GM21526 (cell line): ENCODE measurements at regions not wholly inside any gene's neighbourhood (a gene's known extent, or its start where the extent isn't known, plus 50 kb on each side); places are given as distances from the start of the nearest gene placed in this dataset.
"Not testable (repeated sequence)": the region's sequence is repeated elsewhere in the genome, so short reads cannot be mapped to it uniquely, and the experiment has no call there.

Experiments used
- ATAC-seq: cut with Tn5 transposase; IDR thresholded peaks from one replicate; pipeline ENCODE4 v1.9.1; 2021; ENCODE audit warnings: moderate library complexity; ENCODE audit not compliant: unreplicated experiment, low FRiP score

DNA sequence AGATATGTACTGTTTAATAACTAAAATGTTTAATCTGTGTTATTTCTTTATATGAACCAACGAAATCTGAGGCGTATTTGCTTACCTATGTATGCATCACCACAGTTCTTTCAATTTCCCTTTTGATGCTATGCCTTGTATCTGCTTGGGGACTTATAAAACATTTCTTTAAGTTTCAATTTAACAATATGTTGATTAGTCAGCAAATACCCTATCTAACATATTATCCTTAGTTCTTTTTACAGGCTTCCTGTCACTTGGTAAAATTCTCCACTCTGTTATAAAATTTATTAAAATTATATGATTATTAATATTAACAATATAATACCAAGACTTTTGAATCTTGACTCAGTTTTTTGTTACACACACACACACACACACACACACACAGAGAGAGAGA, 174.3 kb downstream of the CPS1 start:
- ATAC-seq: no peak

DNA sequence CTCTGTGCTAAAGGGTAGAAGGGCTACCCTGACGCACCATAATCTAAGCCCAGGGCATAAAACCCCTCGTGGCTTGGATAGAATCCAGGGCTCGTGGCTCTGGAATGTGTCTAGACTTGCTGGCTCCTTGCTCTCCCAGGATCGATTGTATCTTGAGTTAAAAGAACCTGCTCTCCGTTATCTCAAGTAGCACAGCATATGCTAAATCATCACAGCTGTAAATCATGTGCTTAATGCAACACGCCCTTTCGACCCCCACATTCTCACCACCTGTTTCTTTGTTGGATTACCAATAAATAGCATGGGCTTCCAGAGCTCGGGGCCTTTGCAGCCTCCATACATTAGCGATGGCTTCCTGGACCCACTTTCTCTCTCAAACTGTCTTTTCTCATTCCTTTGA, 190.4 kb downstream of the CPS1 start:
- ATAC-seq: not testable (repeated sequence)

DNA sequence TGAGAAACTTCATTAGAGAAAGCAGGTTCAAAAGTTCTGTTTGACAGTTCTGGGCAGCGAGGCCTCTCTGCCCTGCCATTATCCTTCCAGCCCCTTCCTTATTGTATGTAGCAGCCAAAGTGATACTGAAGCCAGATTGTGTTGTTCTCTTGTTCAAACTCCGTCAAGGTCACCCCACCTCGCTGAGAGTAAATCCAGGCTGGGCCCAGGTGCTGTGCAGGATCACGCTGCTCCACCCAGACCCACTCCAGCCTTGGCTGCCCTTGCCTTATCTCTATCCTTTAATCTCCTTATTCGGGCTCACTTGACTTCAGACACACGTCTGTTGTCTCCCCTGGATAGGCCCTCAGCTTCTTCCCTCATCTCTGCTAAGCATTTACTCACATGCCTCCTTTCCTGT, 196.1 kb downstream of the CPS1 start:
- no peak for ATAC-seq

GRCh38 chr2:210753386-210753785, 197.0 kb downstream of the CPS1 start:
- no peak for ATAC-seq

- ATAC-seq: no peak
Measured at GRCh38 chr2:210756855-210757254, 200.5 kb downstream of the CPS1 start.

DNA sequence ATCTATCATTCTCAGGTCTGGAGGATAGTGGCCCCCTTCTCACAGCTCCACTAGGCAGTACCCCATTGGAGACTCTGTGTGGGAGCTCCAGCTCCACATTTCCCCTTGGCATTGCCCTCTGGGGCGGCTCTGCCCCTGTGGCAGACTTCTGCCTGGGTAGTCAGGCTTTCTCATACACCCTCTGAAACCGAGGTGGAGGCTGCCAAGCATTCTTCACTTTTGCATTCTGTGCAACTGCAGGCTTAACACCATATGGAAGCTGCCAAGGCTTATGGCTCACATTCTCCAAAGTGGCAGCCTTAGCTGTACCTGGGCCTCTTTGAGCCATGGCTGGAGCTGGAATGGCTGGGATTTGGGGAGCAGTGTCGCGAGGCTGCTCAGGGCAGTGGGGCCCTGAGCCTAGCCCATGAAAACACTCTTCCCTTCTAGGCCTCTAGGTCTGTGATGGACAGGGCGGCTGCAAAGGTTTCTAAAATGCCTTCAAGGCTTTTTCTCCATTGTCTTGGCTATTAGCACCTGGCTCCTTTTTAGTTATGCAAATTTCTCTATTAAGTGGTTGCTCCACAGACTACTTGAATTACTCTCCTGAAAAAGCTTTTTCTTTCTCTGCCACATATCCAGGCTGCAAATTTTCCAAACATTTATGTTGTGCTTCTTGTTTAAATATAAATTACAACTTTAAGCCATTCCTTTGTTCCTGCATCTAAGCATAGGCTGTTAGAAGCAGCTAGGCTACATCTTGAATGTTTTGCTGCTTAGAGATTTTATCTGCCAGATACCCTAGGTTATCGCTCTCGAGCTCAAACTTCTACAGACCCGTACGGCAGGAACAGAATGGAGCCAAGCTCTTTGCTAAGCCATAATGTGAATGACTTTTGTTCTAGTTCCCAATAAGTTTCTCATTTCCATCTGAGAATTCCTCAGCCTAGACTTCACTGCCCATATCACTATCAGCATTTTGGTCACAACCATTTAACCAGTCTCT, 206.5 kb downstream of the CPS1 start:
- no peak for ATAC-seq

GRCh38 chr2:210768329-210768910, 212.0 kb downstream of the CPS1 start:
- ATAC-seq: no peak

DNA sequence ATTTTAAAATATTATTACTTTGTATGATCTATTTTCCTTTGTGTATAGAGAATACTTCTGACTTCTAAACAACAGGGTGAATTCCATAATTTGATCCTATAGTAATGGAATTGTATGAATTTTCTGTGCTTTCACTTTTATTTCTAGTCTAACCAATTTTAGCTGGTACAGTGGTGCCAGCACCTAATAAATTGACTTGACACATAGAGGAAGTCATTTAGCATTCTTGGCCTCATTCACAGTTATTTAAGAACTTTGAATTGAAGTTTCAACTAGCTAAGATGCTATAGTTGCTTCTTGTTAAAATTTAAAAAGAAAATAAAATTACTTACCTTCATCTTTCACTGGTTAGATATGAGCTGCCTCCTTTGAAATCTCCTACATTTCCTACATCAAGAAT, 220.4 kb downstream of the CPS1 start:
- no peak for ATAC-seq

GRCh38 chr2:210782222-210782621, 225.8 kb downstream of the CPS1 start:
- no peak for ATAC-seq

- not testable (repeated sequence) for ATAC-seq
Measured at GRCh38 chr2:210787831-210788230, 231.4 kb downstream of the CPS1 start.

DNA sequence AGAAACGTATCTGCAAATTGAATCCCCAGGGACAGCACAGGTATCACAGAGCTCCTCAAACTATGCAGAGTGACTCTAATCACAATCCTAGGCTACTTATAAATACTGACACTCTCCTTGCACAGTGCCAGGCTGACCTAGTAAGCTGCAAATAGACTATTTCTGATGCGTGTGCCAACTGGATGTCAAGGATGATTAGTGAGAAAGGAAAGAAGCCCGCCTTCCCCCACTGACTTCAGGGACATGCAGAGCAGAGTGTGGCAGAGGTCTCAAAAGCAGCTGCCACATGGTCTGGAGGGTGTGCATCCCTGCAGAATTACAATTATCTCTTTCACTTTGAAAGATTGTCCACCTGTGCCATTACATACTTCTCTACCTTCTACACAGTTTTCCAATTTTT, 235.6 kb downstream of the CPS1 start:
- no peak for ATAC-seq

DNA sequence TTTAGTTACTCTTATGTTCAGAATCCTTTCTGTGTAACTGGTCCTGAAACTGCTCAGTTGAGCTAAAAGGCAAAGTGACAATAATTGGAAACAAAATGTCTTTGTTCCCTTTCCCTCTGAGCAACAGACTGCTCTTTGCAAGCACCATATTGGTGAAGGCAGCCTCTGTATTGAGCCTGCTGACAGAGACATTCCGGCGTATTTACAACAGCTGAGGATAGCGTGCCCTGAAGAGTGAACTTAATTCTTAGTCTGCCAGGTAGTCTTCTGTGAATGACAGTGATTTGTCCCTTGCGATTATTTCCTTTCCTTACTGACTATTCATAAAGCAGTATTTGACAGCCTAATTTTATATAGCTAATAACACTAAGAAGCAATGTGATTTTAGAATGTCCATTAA, 239.1 kb downstream of the CPS1 start:
- ATAC-seq: no peak

GRCh38 chr2:210798180-210798579, 241.8 kb downstream of the CPS1 start:
- ATAC-seq: no peak

- ATAC-seq: no peak
Measured at GRCh38 chr2:210814251-210815025, 258.0 kb downstream of the CPS1 start.

- no peak for ATAC-seq
Measured at GRCh38 chr2:210816769-210817168, 260.4 kb downstream of the CPS1 start.

DNA sequence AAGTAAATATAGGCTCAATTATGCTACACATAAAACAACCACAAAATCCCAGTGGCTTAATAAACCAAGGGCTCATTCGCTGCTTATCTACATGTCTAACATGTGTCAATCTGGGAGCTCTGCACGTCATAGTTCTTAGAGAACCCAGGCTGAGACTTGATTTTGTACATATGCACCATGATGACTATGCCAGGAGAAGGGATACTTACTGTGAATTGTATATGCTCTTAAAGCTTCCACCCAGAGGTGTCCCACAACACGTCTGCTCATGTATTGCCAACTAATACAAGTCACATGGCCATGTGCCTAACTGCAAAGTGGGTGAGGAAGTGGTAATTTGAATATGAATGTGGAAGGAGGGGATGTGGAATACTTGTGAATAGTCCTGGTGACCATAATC, 262.1 kb downstream of the CPS1 start:
- no peak for ATAC-seq

DNA sequence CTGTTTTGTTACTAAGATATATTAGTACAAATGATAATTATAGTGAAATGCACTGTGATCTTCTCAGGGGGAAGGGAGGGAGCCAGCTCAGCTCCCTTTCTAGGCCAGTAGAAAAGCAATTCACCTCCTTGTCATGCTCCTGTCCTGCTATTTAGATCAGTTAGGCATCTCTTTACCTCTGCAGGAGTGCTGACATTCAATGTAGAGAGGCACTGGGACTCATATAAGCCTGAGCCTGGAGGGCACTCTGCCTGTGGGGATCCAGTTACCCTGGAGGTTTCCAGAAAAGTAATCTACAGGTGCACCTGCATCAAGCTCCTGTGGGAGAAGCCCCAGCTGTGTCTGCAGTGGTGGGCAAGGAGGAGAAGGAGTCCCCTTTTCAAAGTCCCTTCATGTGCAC, 277.0 kb downstream of the CPS1 start:
- ATAC-seq: no peak

GRCh38 chr2:210839034-210839433, 282.6 kb downstream of the CPS1 start:
- ATAC-seq: no peak

- no peak for ATAC-seq
Measured at GRCh38 chr2:210839450-210839849, 283.1 kb downstream of the CPS1 start.

DNA sequence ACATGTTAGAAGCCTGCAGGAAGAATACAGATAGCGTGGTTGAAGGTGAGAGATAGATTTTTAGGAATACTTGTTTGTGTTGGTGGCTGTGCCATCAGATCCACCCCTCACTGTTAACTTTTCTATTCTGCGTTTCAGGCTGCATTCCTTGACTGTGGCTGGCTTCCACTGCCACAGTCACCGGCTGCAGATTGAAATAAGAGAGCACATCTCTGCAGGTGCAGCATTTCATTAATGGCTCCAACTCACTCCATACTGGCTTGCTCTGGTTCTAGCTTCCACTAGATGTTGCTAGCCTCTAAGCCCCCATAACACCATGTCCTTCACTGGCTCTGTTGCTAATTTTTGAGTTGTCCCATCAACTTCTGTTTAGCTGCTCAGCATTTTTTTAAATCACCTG, 286.5 kb downstream of the CPS1 start:
- no peak for ATAC-seq

DNA sequence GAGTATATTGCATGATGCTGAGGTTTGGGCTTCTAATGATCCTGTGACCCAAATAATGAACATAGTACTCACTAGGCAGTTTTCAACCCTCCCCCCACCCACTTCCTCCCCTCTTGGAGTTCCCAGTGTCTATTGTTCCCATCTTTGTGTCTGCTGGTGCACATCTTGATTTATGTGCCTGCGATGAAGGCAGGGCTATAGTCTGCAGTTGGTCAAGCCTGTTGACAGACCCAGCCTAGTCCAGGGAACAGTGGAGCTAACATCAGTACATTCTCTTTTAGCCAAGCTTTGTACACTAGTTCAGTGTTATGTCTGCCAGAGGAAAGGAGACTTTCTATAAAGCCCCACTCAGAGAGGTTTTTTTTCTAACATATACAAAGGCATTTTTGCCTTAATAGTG, 287.6 kb downstream of the CPS1 start:
- no peak for ATAC-seq
